CD4-positive, alpha-beta memory T cell (primary cell): ENCODE measurements at regions not wholly inside any gene's neighbourhood (a gene's known extent, or its start where the extent isn't known, plus 50 kb on each side); places are given as distances from the start of the nearest gene placed in this dataset.
"Not testable (repeated sequence)": the region's sequence is repeated elsewhere in the genome, so short reads cannot be mapped to it uniquely, and the experiment has no call there.

Experiments used
- CTCF ChIA-PET: fragments of 350-600 bp; sonication (Branson Sonifier 250); formaldehyde crosslinking; loops from one replicate; lab custom pipeline; 2021; ENCODE audit warnings: inconsistent platforms; ENCODE audit not compliant: partially characterized antibody; lab: Charles Lee
- POLR2A ChIA-PET: fragments of 350-600 bp; sonication (Branson Sonifier 250); formaldehyde crosslinking; loops from one replicate; lab custom pipeline; 2021; ENCODE audit not compliant: partially characterized antibody; lab: Charles Lee
- DNase-seq, 5 donors: peaks; one replicate each; pipeline versions ENCODE4 v3.0.0 to v3.0.0-alpha.2; 2020 to 2022; ENCODE audit warnings: mixed read lengths in 1 of 5
- H3K27ac ChIP-seq: one replicate; pipeline ENCODE4 v1.7.0; 2013; ENCODE audit warnings: low read depth, low read length
- H3K27me3 ChIP-seq: 2 replicates; pipeline ENCODE4 v1.7.0; 2013; ENCODE audit warnings: mild to moderate bottlenecking, low read length, moderate library complexity; ENCODE audit not compliant: insufficient read depth
- H3K36me3 ChIP-seq: 2 replicates; pipeline ENCODE4 v1.7.0; 2013; ENCODE audit warnings: mild to moderate bottlenecking, low read length, moderate library complexity; ENCODE audit not compliant: insufficient read depth
- H3K4me1 ChIP-seq: 2 replicates; pipeline ENCODE4 v1.7.0; 2013; ENCODE audit warnings: mild to moderate bottlenecking, low read length, moderate library complexity; ENCODE audit not compliant: insufficient read depth
- H3K4me3 ChIP-seq, 2 donors: one replicate each; pipeline ENCODE4 v1.7.0; 2013; ENCODE audit warnings: low read length in 2 of 2, mild to moderate bottlenecking in 1 of 2
- H3K9me3 ChIP-seq, 2 donors: one replicate each; pipeline ENCODE4 v1.7.0; 2013; ENCODE audit warnings: low read length in 2 of 2, control low read depth in 1 of 2; ENCODE audit not compliant: control insufficient read depth in 1 of 2
- H3K27ac Mint-ChIP-seq, 7 donors: one replicate each; pipeline ENCODE4 v1.8.0; 2020 to 2021; ENCODE audit warnings: mixed read lengths in 7 of 7, mild to moderate bottlenecking in 6 of 7, inconsistent platforms in 3 of 7, moderate library complexity in 3 of 7
- H3K27me3 Mint-ChIP-seq, 2 donors: one replicate each; pipeline ENCODE4 v1.8.0; 2020 to 2021; ENCODE audit warnings: mixed read lengths in 2 of 2
- H3K36me3 Mint-ChIP-seq, 2 donors: one replicate each; pipeline ENCODE4 v1.8.0; 2020 to 2021; ENCODE audit warnings: mixed read lengths in 2 of 2, inconsistent platforms in 1 of 2, mild to moderate bottlenecking in 1 of 2
- H3K4me1 Mint-ChIP-seq, 4 donors: one replicate each; pipeline ENCODE4 v1.8.0; 2020 to 2021; ENCODE audit warnings: mixed read lengths in 4 of 4, mild to moderate bottlenecking in 1 of 4
- H3K4me3 Mint-ChIP-seq, 8 donors: one replicate each; pipeline ENCODE4 v1.8.0; 2020 to 2021; ENCODE audit warnings: mixed read lengths in 8 of 8, mild to moderate bottlenecking in 7 of 8, moderate library complexity in 6 of 8, inconsistent platforms in 3 of 8
- H3K9me3 Mint-ChIP-seq, 8 donors: one replicate each; pipeline ENCODE4 v1.8.0; 2020 to 2021; ENCODE audit warnings: mixed read lengths in 8 of 8, mild to moderate bottlenecking in 5 of 8, inconsistent platforms in 3 of 8, moderate library complexity in 1 of 8
- intact Hi-C: fragments of 100-400 bp; cut with micrococcal nuclease; formaldehyde crosslinking; loops from one replicate; pipeline ENCODE4 v1.15.1; 2023

- Mint-ChIP-seq H3K4me1 (peaks cover 0 to 8% (median 2%) of the 10 kb centered on the region in 4 donors), H3K4me3 (no peak overlapping the region), H3K27ac (peak overlapping the region in 4 of 7 donors; percentile 0 to 59 (median 6)), H3K9me3 (peaks cover 0 to 6% (median 0%) of the 10 kb centered on the region in 8 donors), H3K36me3 (no peaks in the 10 kb centered on the region), H3K27me3 (peaks cover 5 to 21% of the 10 kb centered on the region in 2 donors)
- DNase-seq = no peak
- Histone ChIP-seq H3K4me3 (no peak overlapping the region), H3K27ac (no peak overlapping the region), H3K36me3 (no peaks in the 10 kb centered on the region), H3K27me3 (peaks cover under 1% of the 10 kb centered on the region), H3K9me3 (no peaks in the 10 kb centered on the region), H3K4me1 (no peaks in the 10 kb centered on the region)
- CTCF ChIA-PET = interaction anchor here (0.9 to 2.2 kb wide), 6 partner anchors 10 to 482 kb away, joined by 3 to 7 read pairs (median 4); no protein-coding TSS in a partner anchor
- intact Hi-C loops = loop anchor here (5.0 kb wide), 1 partner anchor 223 kb away; no protein-coding TSS in a partner anchor
- POLR2A ChIA-PET = no interaction called here
Observed at GRCh38 chr1:38585460-38585859, 274.1 kb downstream of the RRAGC start.

- intact Hi-C loops = loop anchor here (5.0 kb wide), 1 partner anchor 222 kb away; no protein-coding TSS in a partner anchor
- Mint-ChIP-seq H3K36me3 (no peaks in the 10 kb centered on the region), H3K27me3 (peaks cover 11 to 25% of the 10 kb centered on the region in 2 donors), H3K9me3 (peaks cover 0 to 6% (median 0%) of the 10 kb centered on the region in 8 donors), H3K4me1 (peaks cover 0 to 8% (median 2%) of the 10 kb centered on the region in 4 donors), H3K4me3 (no peak overlapping the region), H3K27ac (peak overlapping the region in 1 of 7 donors; percentile 59)
- H3K9me3 ChIP-seq = no peaks in the 10 kb centered on the region
- no peak overlapping the region for H3K4me3 ChIP-seq
- no peak for DNase-seq
- no peaks in the 10 kb centered on the region for H3K4me1 ChIP-seq
- POLR2A ChIA-PET = no interaction called here
- CTCF ChIA-PET = interaction anchor here (1.2 to 2.2 kb wide), 5 partner anchors 9 to 482 kb away, joined by 3 to 7 read pairs (median 4); no protein-coding TSS in a partner anchor
- no peaks in the 10 kb centered on the region for H3K36me3 ChIP-seq
- H3K27me3 ChIP-seq = peaks cover 3% of the 10 kb centered on the region
- H3K27ac ChIP-seq = no peak overlapping the region
Observed at GRCh38 chr1:38584448-38585355, 274.9 kb downstream of the RRAGC start.

GRCh38 chr1:38583287-38583686 lies 276.3 kb downstream of the RRAGC start:
- intact Hi-C loops = not testable (repeated sequence)
- peaks cover 19 to 31% of the 10 kb centered on the region in 2 donors for H3K27me3 Mint-ChIP-seq

GRCh38 chr1:38581396-38581795 lies 278.2 kb downstream of the RRAGC start:
- Mint-ChIP-seq H3K9me3 (peaks cover 0 to 3% (median 0%) of the 10 kb centered on the region in 8 donors), H3K4me3 (no peak overlapping the region), H3K36me3 (no peaks in the 10 kb centered on the region), H3K4me1 (peaks cover 2 to 17% (median 5%) of the 10 kb centered on the region in 4 donors), H3K27ac (no peak overlapping the region), H3K27me3 (peaks cover 29 to 41% of the 10 kb centered on the region in 2 donors)
- intact Hi-C loops = no loop called here
- Histone ChIP-seq H3K4me3 (no peak overlapping the region), H3K9me3 (no peaks in the 10 kb centered on the region), H3K27ac (no peak overlapping the region), H3K4me1 (no peaks in the 10 kb centered on the region), H3K36me3 (no peaks in the 10 kb centered on the region), H3K27me3 (peaks cover 10% of the 10 kb centered on the region)
- DNase-seq = no peak
- POLR2A ChIA-PET = no interaction called here
- CTCF ChIA-PET = no interaction called here

More at GRCh38 chr1:38583287-38583686, 276.3 kb downstream of the RRAGC start:
- CTCF ChIA-PET, POLR2A ChIA-PET, H3K27ac ChIP-seq, H3K36me3 ChIP-seq, H3K27me3 ChIP-seq, H3K9me3 ChIP-seq, H3K4me1 Mint-ChIP-seq, H3K36me3 Mint-ChIP-seq, H3K27ac Mint-ChIP-seq, H3K4me3 Mint-ChIP-seq, H3K9me3 Mint-ChIP-seq, H3K4me1 ChIP-seq, H3K4me3 ChIP-seq, DNase-seq: not testable (repeated sequence)

- DNase-seq = no peak
- no peak overlapping the region for H3K4me3 Mint-ChIP-seq
- H3K4me1 ChIP-seq = no peaks in the 10 kb centered on the region
- no peaks in the 10 kb centered on the region for H3K36me3 ChIP-seq
- POLR2A ChIA-PET = no interaction called here
- H3K27ac Mint-ChIP-seq = no peak overlapping the region
- peaks cover 29 to 44% of the 10 kb centered on the region in 2 donors for H3K27me3 Mint-ChIP-seq
- peaks cover 10% of the 10 kb centered on the region for H3K27me3 ChIP-seq
- no peaks in the 10 kb centered on the region for H3K9me3 ChIP-seq
- H3K27ac ChIP-seq = no peak overlapping the region
- CTCF ChIA-PET = no interaction called here
- no peaks in the 10 kb centered on the region for H3K36me3 Mint-ChIP-seq
- H3K9me3 Mint-ChIP-seq = peaks cover 0 to 3% (median 0%) of the 10 kb centered on the region in 8 donors
- no peak overlapping the region for H3K4me3 ChIP-seq
- peaks cover 2 to 17% (median 5%) of the 10 kb centered on the region in 4 donors for H3K4me1 Mint-ChIP-seq
- intact Hi-C loops = no loop called here
Observed at GRCh38 chr1:38580594-38580993, 279.0 kb downstream of the RRAGC start.

GRCh38 chr1:38579056-38579455 lies 280.5 kb downstream of the RRAGC start:
- H3K4me3 Mint-ChIP-seq = no peak overlapping the region

GRCh38 chr1:38578271-38578951 lies 281.2 kb downstream of the RRAGC start:
- Mint-ChIP-seq H3K4me1 (peaks cover 2 to 10% (median 5%) of the 10 kb centered on the region in 4 donors), H3K9me3 (peaks cover 0 to 3% (median 0%) of the 10 kb centered on the region in 8 donors), H3K27ac (peak overlapping the region in 1 of 7 donors; percentile 69), H3K27me3 (peaks cover 29 to 41% of the 10 kb centered on the region in 2 donors), H3K4me3 (peak overlapping the region in 5 of 8 donors; percentile 18 to 47 (median 33)), H3K36me3 (no peaks in the 10 kb centered on the region)
- CTCF ChIA-PET = no interaction called here
- Histone ChIP-seq H3K27ac (no peak overlapping the region), H3K27me3 (peaks cover 10% of the 10 kb centered on the region), H3K4me3 (no peak overlapping the region), H3K36me3 (no peaks in the 10 kb centered on the region), H3K9me3 (no peaks in the 10 kb centered on the region), H3K4me1 (no peaks in the 10 kb centered on the region)
- POLR2A ChIA-PET = interaction anchor here (0.6 kb wide), 1 partner anchor 37 kb away, joined by 3 read pairs; no protein-coding TSS in a partner anchor
- intact Hi-C loops = no loop called here
- DNase-seq = no peak

More at GRCh38 chr1:38579056-38579455, 280.5 kb downstream of the RRAGC start:
- ChIA-PET CTCF (no interaction called here), POLR2A (no interaction called here)
- Mint-ChIP-seq H3K36me3 (no peaks in the 10 kb centered on the region), H3K9me3 (peaks cover 0 to 3% (median 0%) of the 10 kb centered on the region in 8 donors), H3K27ac (no peak overlapping the region), H3K27me3 (peaks cover 29 to 42% of the 10 kb centered on the region in 2 donors), H3K4me1 (peaks cover 2 to 11% (median 5%) of the 10 kb centered on the region in 4 donors)
- no peak for DNase-seq
- Histone ChIP-seq H3K9me3 (no peaks in the 10 kb centered on the region), H3K27ac (no peak overlapping the region), H3K27me3 (peaks cover 10% of the 10 kb centered on the region), H3K4me3 (no peak overlapping the region), H3K4me1 (no peaks in the 10 kb centered on the region), H3K36me3 (no peaks in the 10 kb centered on the region)
- intact Hi-C loops = no loop called here
